ENCODE measurements at regions not wholly inside any gene's neighbourhood (a gene's known extent, or its start where the extent isn't known, plus 50 kb on each side); places are given as distances from the start of the nearest gene placed in this dataset.

- Histone ChIP-seq H4K91ac (ENCODE audit: insufficient read length, low read depth, low read length) (no peak overlapping the region), H3K4me2 (ENCODE audit: insufficient read depth, insufficient read length, low read length) (no peak overlapping the region), H3K27me3 (ENCODE audit: insufficient read depth, low read length) (no peaks in the 10 kb centered on the region), H2AK5ac (ENCODE audit: insufficient read length, low read length) (no peak overlapping the region), H3K79me1 (ENCODE audit: insufficient read depth, low read depth, low read length, poor library complexity, severe bottlenecking) (no peaks in the 10 kb centered on the region), H3K9me3 (ENCODE audit: control insufficient read depth, low read depth, low read length) (no peaks in the 10 kb centered on the region), H3K9ac (ENCODE audit: extremely low read depth, insufficient read length, low read length) (no peak overlapping the region), H2BK5ac (ENCODE audit: insufficient read length, low read length) (no peak overlapping the region), H2BK120ac (ENCODE audit: low read depth, low read length, poor library complexity, severe bottlenecking) (no peak overlapping the region), H3K23ac (ENCODE audit: insufficient read length, low read depth, low read length) (no peak overlapping the region), H2BK20ac (ENCODE audit: low read depth, low read length, poor library complexity, severe bottlenecking) (no peak overlapping the region), H4K8ac (replicated peaks; ENCODE audit: insufficient read length, low read depth, low read length) (no peak overlapping the region), H3K4ac (ENCODE audit: low read depth, low read length) (no peak overlapping the region), H3K14ac (ENCODE audit: insufficient read depth, low read length) (no peak overlapping the region), H3T11ph (ENCODE audit: low read length) (no peak overlapping the region), H4K5ac (ENCODE audit: insufficient read length, low read depth, low read length) (no peak overlapping the region), H3K23me2 (ENCODE audit: insufficient read length, low read depth, low read length, poor library complexity, severe bottlenecking) (no peaks in the 10 kb centered on the region), H3K18ac (ENCODE audit: insufficient read length, low read depth, low read length) (no peak overlapping the region), H2BK15ac (ENCODE audit: low read depth, low read length) (no peak overlapping the region), H3K4me1 (ENCODE audit: insufficient read depth, low read length) (peaks cover 4% of the 10 kb centered on the region; the same call in 1 of the 2 replicates), H3K27ac (ENCODE audit: insufficient read length, low read depth, low read length) (no peak overlapping the region), H3K79me2 (ENCODE audit: insufficient read depth, low read length) (no peaks in the 10 kb centered on the region), H3K56ac (ENCODE audit: insufficient read length, low read depth, low read length) (no peak overlapping the region), H2AFZ (ENCODE audit: low read length) (no peak overlapping the region), H2BK12ac (ENCODE audit: insufficient read length, low read depth, low read length) (no peak overlapping the region), H4K20me1 (ENCODE audit: control insufficient read depth, insufficient read depth, insufficient read length) (no peaks in the 10 kb centered on the region)
- Mint-ChIP-seq H3K9me3 (peaks cover 0 to 2% of the 10 kb centered on the region in 2 experiments; a peak in 2 of 5 replicates), H3K27me3 (ENCODE audit: low read depth) (peaks cover 2% of the 10 kb centered on the region; the same call in 1 of the 2 replicates), H3K36me3 (ENCODE audit: insufficient read depth in 1 of 3, low read depth in 3 of 3) (peaks cover 0 to 2% (median 0%) of the 10 kb centered on the region in 3 experiments; a peak in 2 of 7 replicates), H3K4me1 (peaks cover 16 to 17% of the 10 kb centered on the region in 2 experiments), H3K27ac (no peak overlapping the region), H3K4me3 (no peak overlapping the region)
- no CpG with 5 or more reads among the region's 5 CpGs for WGBS (ENCODE audit: extremely low coverage, insufficient read length, low lambda C conversion rate)
- DNase-seq, result no peak
- TF ChIP-seq, protein P1, sequence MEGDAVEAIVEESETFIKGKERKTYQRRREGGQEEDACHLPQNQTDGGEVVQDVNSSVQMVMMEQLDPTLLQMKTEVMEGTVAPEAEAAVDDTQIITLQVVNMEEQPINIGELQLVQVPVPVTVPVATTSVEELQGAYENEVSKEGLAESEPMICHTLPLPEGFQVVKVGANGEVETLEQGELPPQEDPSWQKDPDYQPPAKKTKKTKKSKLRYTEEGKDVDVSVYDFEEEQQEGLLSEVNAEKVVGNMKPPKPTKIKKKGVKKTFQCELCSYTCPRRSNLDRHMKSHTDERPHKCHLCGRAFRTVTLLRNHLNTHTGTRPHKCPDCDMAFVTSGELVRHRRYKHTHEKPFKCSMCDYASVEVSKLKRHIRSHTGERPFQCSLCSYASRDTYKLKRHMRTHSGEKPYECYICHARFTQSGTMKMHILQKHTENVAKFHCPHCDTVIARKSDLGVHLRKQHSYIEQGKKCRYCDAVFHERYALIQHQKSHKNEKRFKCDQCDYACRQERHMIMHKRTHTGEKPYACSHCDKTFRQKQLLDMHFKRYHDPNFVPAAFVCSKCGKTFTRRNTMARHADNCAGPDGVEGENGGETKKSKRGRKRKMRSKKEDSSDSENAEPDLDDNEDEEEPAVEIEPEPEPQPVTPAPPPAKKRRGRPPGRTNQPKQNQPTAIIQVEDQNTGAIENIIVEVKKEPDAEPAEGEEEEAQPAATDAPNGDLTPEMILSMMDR (conservative IDR thresholded peaks at IDR 0.05), result peak; percentile 64
Observed at GRCh38 chr10:85510682-85511081, 855.9 kb downstream of the GRID1 start.

Measured in H9 (cell line).